ENCODE measurements at regions not wholly inside any gene's neighbourhood (a gene's known extent, or its start where the extent isn't known, plus 50 kb on each side); places are given as distances from the start of the nearest gene placed in this dataset.

GRCh38 chr17:72511242-72511641 is 390.4 kb downstream of the SOX9 start:
- DNase-seq, result no peak

GRCh38 chr17:72511874-72512273 is 391.1 kb downstream of the SOX9 start:
- DNase-seq, result no peak

- no peak for DNase-seq
These were observed 392.1 kb downstream of the SOX9 start for GRCh38 chr17:72512649-72513556.

- no peak for DNase-seq
These were observed 393.6 kb downstream of the SOX9 start for GRCh38 chr17:72514321-72514861.

GRCh38 chr17:72514891-72515290 is 394.1 kb downstream of the SOX9 start:
- DNase-seq, result no peak

GRCh38 chr17:72515291-72516065 is 394.7 kb downstream of the SOX9 start:
- DNase-seq, result no peak

GRCh38 chr17:72516772-72517399 is 396.1 kb downstream of the SOX9 start:
- no peak for DNase-seq

- no peak for DNase-seq
These were observed 396.8 kb downstream of the SOX9 start for GRCh38 chr17:72517413-72518158.

GRCh38 chr17:72518159-72518732 is 397.4 kb downstream of the SOX9 start:
- DNase-seq, result no peak

GRCh38 chr17:72518753-72519597 is 398.2 kb downstream of the SOX9 start:
- no peak for DNase-seq

- no peak for DNase-seq
These were observed 398.7 kb downstream of the SOX9 start for GRCh38 chr17:72519598-72519936.

GRCh38 chr17:72520665-72521303 is 400.0 kb downstream of the SOX9 start:
- DNase-seq, result no peak

GRCh38 chr17:72523491-72523890 is 402.7 kb downstream of the SOX9 start:
- DNase-seq, result no peak

GRCh38 chr17:72525225-72526015 is 404.6 kb downstream of the SOX9 start:
- DNase-seq, result no peak

- no peak for DNase-seq
These were observed 405.9 kb downstream of the SOX9 start for GRCh38 chr17:72526769-72527168.

- no peak for DNase-seq
These were observed 407.0 kb downstream of the SOX9 start for GRCh38 chr17:72527789-72528188.

GRCh38 chr17:72528683-72529082 is 407.9 kb downstream of the SOX9 start:
- DNase-seq, result no peak

GRCh38 chr17:72529386-72529785 is 408.6 kb downstream of the SOX9 start:
- no peak for DNase-seq

- DNase-seq, result no peak
These were observed 409.6 kb downstream of the SOX9 start for GRCh38 chr17:72530454-72530853.

GRCh38 chr17:72531729-72532128 is 410.9 kb downstream of the SOX9 start:
- DNase-seq, result no peak
